Right renal cortex interstitium (tissue), 3 donors: ENCODE measurements at regions not wholly inside any gene's neighbourhood (a gene's known extent, or its start where the extent isn't known, plus 50 kb on each side); places are given as distances from the start of the nearest gene placed in this dataset.
"Not testable (repeated sequence)": the region's sequence is repeated elsewhere in the genome, so short reads cannot be mapped to it uniquely, and the experiment has no call there.

Experiments
- DNase-seq, 3 donors: peaks; one replicate each; pipeline ENCODE4 v3.0.0-alpha.2; 2013; ENCODE audit warnings: low read depth in 3 of 3, low spot score in 2 of 3

DNA sequence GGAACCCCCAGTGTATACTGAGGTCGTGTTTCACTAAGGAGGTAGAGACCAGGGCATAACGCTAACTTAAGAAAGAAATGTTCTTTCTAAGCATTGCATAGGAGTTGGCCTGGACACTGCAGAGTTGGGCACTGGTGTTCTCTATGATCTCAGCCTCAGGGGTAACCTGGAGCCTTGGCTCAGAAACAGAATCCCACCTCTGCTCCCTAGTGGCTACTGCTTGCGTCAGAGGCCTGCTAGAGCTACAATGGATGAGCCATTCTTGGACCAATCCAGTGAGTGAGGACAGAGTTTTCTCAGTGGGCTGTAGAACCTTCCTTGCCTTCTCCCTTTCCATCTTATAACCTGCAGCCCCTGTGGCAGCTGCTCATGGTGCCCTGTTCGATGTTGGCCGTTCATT is 324.4 kb upstream of the CELF4 start:
- DNase-seq: no peak

DNA sequence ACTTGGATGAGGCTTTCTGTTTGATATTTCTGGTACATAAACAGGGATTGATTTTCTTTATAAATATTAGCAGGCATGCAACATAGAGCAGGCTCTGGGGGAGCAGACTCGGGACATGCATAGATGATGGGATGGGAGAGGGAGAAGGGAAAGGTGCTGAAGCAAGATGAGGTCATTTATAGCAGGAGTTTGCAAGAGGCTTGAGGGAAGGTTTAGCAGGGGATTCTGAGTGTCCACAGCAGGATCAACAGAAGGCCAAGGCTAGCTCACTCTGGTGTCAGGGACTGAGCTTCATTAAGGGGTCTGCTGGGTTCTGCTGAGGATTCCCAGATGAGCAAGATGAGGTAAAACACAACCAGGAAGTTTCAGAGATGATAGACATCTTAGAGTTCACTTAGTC is 309.1 kb upstream of the CELF4 start:
- DNase-seq: no peak

DNA sequence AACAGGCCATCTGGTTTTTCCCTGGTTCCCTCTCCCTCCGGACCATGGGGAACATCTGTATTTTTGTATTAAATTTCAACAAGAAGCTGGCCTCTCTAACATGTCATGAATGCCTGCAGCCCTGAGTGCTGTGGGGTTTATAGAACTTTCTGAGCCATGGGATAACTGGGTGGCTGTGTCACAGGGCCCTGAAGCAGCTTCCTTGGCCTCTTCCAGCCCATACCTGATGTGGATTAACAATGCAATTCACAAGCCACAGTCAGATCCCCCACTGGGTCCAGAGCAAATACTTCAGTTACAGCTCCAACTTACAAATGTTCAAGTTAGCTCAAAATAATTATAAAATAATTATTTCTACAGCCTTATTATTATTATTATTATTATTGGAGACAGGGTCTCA is 307.8 kb upstream of the CELF4 start:
- no peak for DNase-seq

DNA sequence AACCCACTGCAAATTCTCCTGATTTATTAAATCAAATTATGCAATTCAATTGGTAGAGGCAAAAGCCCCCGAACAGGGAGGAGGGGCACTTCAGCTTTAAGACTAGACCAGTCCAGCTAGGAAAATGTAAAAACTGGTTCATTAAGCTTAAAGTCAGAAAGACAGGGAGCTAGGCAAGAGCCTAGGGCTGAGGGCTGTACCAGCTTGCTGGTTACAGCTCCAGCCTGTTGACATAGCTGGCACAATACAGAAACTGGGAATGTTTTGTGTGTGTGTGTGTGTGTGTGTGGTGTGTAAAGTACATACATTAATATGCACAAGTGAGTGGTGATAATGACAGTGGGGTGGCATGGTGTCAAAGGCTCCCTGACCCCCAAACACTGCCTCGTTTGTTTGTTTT is 307.0 kb upstream of the CELF4 start:
- no peak for DNase-seq

DNA sequence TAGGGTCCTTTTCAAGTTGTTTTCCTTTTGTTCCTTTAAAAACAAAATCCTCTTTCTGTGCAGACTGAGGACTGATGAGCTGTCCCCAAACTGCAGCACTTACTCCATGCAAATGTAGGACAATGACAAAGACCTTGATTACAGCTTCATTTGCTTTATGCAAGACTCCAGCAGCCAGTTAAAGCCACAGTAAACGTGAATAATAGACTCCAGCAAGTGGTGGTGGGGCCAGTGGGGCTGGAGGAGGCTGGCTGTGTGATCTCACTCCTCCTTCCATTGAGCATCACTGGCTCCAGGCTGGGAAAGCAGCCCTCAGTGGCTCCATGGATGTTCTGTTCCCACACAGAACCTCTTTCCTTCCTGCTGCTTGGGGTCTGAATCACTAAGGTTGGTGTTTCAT is 306.0 kb upstream of the CELF4 start:
- DNase-seq: no peak

DNA sequence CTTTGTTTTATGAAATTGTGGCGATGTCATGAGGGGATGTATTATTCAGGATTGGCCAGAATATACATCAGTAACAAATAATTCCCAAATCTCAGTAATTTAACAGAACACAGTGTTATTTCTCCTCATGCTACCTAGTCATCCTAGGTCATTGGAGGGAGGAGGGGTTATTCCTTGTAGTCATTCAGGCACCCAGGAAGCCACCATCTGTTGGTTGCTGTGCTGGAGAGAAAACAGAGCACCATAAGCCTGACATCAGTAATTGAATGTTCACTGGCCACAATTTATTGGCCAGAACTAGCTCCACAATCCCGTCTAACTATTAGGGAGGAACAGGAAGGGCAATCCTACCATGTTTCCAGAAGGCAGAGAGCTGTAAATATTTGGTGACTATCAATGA is 303.5 kb upstream of the CELF4 start:
- DNase-seq: no peak

DNA sequence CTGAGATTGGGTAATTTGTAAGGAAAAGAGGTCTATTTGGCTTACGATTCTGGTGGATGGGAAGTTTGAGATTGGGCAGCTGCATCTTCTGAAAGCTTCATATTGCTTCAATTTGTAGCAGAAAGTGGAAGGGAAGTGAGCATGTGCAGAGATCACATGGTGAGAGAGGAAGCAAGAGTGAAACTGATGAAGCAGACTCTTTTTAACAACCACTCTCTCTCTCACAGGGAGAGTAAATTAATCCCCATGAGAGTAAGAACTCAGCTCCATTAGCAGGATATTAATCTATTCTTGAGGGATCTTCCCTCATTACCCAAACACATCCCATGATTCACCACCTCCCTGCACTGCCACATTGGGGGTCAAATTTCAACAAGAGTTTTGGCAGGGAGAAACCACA is 298.5 kb upstream of the CELF4 start:
- no peak for DNase-seq

DNA sequence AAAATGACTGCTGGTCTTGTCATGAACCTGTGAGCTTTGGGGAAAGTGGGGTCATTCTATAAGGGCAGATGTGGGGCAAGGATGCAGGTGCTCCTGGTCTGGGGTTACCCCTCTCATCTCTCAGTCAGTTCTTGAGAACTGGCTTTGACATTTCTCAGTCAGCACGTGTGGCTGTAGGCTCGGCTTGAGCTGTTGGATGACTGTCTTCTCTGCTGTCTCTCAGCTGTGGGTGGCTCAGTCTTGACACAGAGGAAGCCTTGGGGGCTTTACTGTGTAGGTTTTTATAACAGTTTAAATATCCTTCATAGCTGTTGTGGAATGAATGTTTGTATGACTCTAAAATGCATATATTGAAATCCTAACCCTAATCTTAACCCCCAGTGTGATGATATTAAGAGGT is 296.4 kb upstream of the CELF4 start:
- DNase-seq: no peak

DNA sequence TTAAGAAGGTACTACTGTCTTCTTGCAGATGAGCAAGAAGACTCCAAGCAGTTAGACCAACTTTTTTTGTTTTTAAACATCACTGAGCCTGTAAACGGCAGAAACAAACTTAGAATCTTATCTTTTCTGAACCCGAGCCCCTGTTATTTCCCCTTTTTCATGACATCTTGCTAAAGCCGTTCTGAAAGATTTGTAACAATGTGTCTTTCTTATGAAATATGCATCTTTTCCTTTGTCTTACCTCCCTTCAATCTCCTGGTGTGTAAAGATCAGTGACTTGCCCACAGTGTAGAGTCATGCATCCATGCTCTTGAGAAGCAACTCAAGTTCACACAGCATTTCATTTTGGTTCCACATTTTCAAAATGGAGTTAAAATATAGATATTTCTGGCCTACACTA is 288.8 kb upstream of the CELF4 start:
- DNase-seq: no peak

DNA sequence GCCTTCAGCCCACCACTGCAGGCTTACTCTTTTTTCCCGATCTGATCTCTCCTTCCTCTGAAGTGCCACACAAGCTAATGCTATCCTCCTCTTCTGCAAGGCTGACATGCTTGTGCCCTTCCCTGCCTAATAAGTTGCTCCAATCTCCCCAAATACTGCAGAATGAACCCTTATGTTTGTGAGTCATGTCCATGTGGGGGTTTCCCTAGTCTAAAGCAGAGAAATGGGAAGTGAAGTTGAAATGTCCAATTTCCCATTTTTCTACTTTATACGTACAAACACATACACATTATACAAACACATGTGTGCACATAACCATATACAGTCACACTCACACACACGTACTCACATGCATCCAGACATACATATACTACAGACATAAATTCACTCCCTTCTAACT is 288.1 kb upstream of the CELF4 start:
- no peak for DNase-seq

DNA sequence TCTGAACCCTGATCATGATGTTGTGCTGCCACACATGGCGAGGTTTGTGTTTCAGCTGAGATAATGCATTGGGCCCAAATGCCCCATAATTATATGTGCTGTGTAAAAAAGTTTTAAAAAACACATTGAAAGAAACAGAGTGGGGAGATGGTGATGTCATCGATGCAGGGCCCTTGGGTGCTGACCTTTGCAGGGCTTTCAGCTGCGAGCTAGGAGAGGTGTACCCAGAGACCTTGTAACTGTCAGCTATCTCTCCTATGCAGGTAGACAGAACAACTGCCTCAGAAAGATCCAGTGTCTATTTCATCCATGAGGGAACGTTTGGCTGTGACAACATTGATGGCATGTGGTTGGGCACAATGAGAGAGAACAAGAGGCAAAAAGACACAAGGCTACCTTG is 286.9 kb upstream of the CELF4 start:
- DNase-seq: no peak

DNA sequence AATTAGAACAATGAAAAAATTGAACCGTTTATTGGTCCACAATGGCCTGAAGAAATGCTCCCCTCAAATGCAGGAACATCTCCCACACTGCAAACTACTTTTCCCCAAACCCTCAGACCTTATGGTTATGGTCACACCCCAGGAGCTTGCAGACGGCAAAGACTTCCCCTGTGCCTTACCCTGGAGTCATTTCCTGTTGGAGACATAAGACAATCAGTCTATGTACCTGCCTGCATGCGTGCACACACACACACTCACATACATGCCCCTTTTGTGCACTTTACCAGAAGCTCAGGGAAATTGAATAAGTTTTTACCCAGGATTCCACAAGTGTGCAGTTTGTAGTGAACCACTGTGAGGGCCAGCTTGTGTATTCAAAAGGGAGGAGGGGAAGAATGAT is 281.9 kb upstream of the CELF4 start:
- no peak for DNase-seq

DNA sequence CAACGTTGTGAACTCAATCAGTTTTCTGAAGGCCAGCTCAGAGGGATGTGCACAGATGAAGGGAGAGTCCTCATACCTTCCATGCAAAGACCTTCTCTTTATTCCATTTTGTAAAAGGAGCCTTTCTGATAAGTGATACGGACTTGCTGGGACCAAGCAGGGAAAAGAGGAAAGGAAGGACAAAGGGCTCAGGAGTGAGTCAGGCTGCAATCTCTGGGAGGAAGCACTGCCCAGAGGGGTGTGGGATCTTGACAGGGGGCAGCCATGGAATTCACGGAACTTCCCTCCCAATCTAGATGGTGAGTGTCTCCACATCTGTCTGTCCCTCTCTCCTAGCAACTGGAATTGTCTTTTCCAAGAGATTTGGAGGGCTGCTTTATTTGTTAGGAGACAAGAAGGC is 281.4 kb upstream of the CELF4 start:
- DNase-seq: no peak

DNA sequence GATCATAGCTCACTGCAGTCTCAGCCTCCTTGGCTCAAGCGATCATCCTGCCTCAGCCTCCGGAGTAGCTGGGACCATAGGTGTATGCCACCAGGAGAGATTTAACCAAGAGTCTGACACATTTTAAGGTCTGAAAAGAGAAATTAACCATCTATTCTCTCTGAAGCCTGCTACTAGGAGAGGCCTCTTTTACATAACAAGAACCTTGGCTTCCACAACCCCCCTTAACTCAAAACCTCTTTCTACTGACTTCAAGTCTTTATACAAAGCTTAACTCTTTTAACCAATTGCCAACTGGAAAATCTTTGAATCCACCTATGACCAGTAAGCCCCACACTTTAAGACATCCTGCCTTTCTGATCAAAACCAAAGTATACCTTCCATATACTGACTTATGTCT is 279.9 kb upstream of the CELF4 start:
- DNase-seq: no peak

DNA sequence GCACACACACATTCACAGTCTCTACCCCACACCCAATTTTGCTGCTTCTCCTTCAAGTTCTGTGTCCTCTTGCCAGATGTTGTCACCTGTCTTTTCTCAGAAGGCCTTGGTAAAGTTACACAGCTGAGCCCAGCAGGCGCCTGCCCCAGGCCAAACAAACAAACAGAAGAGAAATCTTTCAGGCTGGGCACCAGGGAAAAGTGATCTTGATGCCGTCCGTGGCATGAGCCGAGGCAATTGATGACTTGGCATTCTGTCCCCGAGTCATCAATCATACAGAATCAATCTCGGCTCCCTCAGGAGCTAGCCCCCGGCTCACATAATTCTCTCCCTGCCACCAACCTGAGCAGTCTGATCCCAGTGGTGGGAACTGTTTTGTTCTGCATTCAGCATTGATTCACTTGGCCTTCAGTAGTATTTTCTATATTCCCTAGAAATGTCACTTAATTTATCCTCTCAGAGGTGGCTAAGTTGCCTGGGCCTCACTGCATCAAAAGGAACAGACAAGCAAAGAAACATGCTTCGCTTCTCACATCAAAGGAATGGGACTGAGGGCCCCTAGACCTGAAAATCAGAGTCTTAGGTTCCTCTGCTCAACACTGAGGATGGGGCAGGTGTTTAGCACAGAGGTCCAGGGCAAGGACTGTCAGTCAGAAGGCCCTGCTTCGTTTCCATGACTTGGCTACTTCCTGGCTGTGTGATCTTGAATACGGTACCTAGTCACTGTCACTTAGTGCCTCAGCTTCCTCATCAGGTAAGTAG is 278.8 kb upstream of the CELF4 start:
- no peak for DNase-seq

DNA sequence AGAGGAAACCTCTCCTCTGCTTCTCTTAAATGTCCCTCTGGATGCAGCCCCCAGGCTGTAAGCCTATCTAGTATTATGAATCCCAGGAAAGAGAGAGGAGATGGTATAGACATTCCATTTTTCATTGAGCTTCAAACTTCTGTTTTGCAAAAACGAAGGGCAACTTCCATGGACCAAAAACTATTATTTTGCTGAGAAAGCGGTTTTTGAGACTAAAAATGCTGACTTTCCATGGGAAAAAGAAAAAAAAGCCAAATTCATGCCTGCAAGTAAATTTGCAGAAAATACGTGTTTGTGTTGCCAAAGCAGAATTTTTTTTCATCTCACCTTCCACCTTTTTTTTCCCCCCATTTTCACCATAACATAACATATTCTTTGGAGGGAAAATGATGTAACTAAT is 272.5 kb upstream of the CELF4 start:
- no peak for DNase-seq

DNA sequence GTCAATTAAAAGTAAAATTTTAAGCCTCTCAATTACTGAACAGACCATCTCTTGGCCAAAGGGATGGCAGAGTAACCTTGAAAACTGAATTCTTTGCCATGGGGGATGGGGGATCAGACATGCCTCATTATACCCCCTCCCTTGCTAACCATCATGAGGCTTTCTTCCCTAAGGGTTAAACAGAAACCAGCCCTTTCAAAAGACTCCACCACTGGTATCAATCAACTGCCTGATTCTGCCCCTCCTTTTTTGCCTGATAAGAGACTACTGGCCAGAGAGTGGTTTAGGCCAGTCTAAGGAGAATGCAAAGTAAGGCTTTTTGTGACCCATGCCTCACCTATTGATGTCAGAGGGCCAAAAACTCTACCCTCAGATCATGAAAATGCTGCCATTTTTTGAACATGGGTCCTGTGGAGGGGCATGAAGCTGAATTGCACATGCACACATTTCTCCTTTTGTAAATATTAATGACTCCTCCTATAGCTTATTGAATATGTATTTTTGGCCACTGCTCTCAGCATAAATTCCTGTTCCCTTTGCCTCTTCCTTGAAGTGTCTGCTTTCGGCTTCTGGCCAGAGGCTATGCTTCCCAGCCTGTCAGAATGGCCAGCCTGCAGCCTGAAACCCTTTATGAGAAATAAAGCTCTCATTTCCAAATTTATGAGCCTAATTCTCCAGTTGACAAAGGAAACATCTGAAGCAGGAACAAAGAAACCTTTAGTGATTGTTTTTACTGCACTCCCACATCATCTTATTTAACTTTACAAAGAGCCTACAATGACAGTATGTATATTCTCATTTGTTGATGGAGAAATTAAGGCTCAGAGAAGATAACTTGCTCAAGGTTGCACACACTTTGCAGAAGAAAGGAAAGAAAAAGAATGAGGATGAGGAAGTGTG is 270.7 kb upstream of the CELF4 start:
- DNase-seq: no peak

DNA sequence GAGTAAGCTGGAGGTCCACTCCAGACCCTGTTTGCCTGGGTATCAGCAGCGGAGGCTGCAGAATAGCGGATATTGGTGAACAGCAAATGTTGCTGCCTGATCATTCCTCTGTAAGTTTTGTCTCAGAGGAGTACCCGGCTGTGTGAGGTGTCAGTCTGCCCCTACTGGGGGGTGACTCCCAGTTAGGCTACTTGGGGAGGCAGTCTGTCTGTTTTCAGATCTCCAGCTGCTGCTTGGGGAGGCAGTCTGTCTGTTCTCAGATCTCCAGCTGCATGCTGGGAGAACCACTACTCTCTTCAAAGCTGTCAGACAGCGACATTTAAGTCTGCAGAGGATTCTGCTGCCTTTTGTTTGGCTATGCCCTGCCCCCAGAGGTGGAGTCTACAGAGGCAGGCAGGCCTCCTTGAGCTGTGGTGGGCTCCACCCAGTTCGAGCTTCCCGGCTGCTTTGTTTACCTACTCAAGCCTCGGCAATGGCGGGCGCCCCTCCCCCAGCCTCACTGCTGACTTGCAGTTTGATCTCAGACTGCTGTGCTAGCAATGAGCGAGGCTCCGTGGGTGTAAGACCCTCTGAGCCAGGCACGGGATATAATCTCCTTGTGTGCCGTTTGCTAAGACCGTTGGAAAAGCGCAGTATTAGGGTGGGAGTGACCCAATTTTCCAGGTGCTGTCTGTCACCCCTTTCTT is 266.6 kb upstream of the CELF4 start:
- not testable (repeated sequence) for DNase-seq

DNA sequence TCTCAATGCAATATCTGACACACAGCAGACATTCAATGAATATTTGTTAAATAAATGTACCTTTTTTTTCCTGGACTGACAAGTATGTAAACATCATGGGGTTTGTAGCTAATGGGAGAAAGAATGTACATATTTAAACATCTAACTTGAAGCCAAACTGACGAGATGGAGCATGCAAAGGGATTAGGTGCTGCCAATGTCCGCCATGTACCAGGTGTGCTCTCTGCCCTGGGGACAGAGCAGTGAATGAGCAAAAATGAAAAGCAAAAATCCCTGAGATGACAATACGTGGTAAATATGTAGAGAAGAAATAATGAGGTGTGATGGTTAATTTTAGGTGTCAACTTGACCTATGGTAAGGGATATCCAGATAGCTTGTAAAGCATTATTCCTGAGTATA is 247.4 kb upstream of the CELF4 start:
- DNase-seq: no peak

DNA sequence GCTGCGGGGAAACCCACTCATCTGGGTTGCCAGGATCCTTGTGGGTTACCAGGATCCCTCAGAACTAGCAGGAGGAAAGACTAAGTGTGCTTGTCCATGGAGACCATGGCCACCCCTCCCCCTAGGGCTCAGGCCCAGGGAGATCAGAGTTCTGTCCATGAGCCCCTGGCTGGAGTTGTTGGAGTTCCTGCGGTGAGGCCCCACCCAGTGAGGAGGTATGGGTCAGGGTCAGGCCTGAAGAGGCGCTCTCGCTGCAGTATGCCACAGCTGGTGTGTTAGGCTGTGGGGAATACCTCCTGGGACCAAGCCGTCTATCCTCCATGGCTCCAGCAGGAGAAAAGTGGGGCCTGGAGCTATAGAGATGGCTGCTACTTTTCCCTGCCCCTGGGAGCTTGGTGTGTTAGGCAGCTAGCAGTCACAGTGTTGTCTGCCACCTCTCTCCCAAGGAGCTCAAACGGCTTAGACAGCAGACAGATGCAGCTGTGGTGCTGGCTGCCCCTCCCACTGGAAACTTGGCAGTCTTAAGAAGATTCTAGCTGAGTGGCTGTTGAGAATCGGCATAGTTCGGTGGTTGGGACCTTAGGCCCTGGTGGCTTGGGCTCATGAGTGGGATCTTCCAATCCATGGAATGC is 240.3 kb upstream of the CELF4 start:
- DNase-seq: no peak

DNA sequence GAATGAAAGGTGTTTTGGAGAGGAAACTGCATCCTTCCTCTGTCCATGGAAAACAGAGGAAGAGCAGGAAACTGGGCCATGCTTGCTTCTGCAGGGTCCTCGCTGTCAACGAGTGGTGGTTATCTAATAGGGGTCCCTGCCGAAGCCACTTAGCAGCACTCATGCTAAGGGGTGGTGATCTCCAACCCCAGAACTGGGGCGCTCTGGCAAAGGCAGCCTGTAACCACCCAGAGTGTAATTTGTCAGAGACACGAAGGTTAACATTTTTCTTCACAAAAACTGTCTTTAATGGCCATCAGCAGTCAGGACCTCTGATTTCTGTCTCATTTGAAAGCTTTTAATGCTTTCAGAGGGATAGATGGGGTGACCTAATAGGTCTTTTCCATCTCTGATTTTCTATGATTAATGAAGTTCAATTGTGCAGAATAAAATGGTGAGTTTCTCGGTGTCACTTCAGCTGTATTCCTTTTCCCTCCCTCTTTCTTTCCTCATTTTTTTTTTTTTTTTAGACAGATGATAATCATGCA is 231.3 kb upstream of the CELF4 start:
- DNase-seq: no peak
